ENCODE measurements at regions not wholly inside any gene's neighbourhood (a gene's known extent, or its start where the extent isn't known, plus 50 kb on each side); places are given as distances from the start of the nearest gene placed in this dataset.

GRCh38 chr16:79973320-79973719, 372.8 kb upstream of the MAF start:
- no peak overlapping the region for H2AFZ ChIP-seq (ENCODE audit: low read depth, low read length)
- FAIRE-seq (no peak), DNase-seq (ENCODE audit: low read depth, low spot score) (no peak)
- H3K4me3 ChIP-seq (replicated peaks in 1 of 3; ENCODE audit: insufficient read depth in 1 of 3, low read depth in 1 of 3, low read length in 3 of 3) = no peak overlapping the region
- no peaks in the 10 kb centered on the region for H4K20me1 ChIP-seq (replicated peaks; ENCODE audit: control insufficient read depth, extremely low read depth, insufficient read depth, low read length)
- ChIA-PET POLR2A (no interaction called here), CTCF (no interaction called here)
- no peaks in the 10 kb centered on the region for H3K4me1 ChIP-seq (ENCODE audit: control insufficient read depth, extremely low read depth, insufficient read depth, low read length)
- H3K9me1 ChIP-seq (replicated peaks; ENCODE audit: control insufficient read depth, extremely low read depth, insufficient read depth, low read length) = no peaks in the 10 kb centered on the region
- intact Hi-C loops (cut with micrococcal nuclease) (no loop called here), dilution Hi-C loops (cut with MboI; ENCODE audit: extremely low pct_ligation_motif_present, low sequenced_read_pairs) (no loop called here)
- no peak overlapping the region for H3K9ac ChIP-seq (replicated peaks; ENCODE audit: extremely low read depth, insufficient read depth, low read length)
- H3K9me3 ChIP-seq (replicated peaks; ENCODE audit: control insufficient read depth, insufficient read depth, low read length) = no peaks in the 10 kb centered on the region
- no TSS peak for BruUV-seq (replicated peaks)
- no peak for TF ChIP-seq GATA2 (IDR thresholded peaks at IDR 0.05; ENCODE audit: insufficient read depth, insufficient read length, low read depth, low read length)
- no peak overlapping the region for H3K4me2 ChIP-seq (ENCODE audit: insufficient read depth, low read length)
- no peaks in the 10 kb centered on the region for H3K36me3 ChIP-seq (ENCODE audit: control insufficient read depth in 2 of 2, extremely low read depth in 1 of 2, insufficient read depth in 2 of 2, low read length in 2 of 2)
- no peak overlapping the region for H3K27ac ChIP-seq (ENCODE audit: insufficient read depth, low read depth, low read length)
- H3K79me2 ChIP-seq (ENCODE audit: control insufficient read depth, insufficient read depth, low read length) = no peaks in the 10 kb centered on the region
- no peaks in the 10 kb centered on the region for H3K27me3 ChIP-seq (ENCODE audit: control insufficient read depth in 2 of 2, insufficient read depth in 2 of 2, low read length in 2 of 2)

DNA sequence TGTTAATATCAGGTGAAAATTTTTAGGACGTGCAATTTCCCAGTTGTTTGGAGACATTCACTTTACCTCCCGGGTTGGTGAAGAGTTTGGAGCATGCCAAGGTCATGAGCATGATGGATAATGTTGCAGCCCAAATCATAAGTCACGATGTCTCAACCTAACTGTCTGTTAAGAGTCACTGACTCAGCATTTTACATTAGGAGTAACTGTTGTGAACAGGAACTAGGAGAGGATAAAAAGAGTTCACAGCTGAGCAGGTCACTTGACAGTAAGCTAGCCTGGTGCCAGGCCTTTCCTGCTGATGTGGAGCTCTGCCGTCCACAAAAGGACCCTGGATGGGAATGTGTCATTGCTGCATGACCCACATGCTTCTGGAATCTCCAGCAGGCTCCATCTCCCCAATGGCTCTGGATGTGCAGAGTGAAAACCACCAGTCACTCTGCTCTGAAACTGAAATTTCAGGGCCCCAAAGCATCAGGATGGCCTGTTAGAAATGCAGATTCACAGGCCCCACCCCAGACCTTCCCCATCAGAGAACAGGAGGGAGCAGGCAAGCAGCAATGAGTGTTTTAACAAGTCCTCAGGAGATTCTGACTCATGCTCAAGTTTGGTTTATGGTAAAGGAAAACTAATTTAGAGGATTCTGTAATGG, 371.6 kb upstream of the MAF start:
- no peaks in the 10 kb centered on the region for H3K4me1 ChIP-seq (ENCODE audit: control insufficient read depth, extremely low read depth, insufficient read depth, low read length)
- no peak overlapping the region for H3K9ac ChIP-seq (replicated peaks; ENCODE audit: extremely low read depth, insufficient read depth, low read length)
- BruUV-seq (replicated peaks) = no TSS peak
- H3K27me3 ChIP-seq (ENCODE audit: control insufficient read depth in 2 of 2, insufficient read depth in 2 of 2, low read length in 2 of 2) = no peaks in the 10 kb centered on the region
- FAIRE-seq (no peak), DNase-seq (ENCODE audit: low read depth, low spot score) (no peak)
- no peaks in the 10 kb centered on the region for H4K20me1 ChIP-seq (replicated peaks; ENCODE audit: control insufficient read depth, extremely low read depth, insufficient read depth, low read length)
- H2AFZ ChIP-seq (ENCODE audit: low read depth, low read length) = no peak overlapping the region
- intact Hi-C loops (cut with micrococcal nuclease) = no loop called here
- CTCF ChIA-PET = no interaction called here
- H3K9me3 ChIP-seq (replicated peaks; ENCODE audit: control insufficient read depth, insufficient read depth, low read length) = no peaks in the 10 kb centered on the region
- H3K9me1 ChIP-seq (replicated peaks; ENCODE audit: control insufficient read depth, extremely low read depth, insufficient read depth, low read length) = no peaks in the 10 kb centered on the region
- POLR2A ChIA-PET = no interaction called here
- no peak for TF ChIP-seq EZH2 (IDR thresholded peaks at IDR 0.05; ENCODE audit: borderline replicate concordance, low read depth, low read length, severe bottlenecking)
- no peak overlapping the region for H3K4me2 ChIP-seq (ENCODE audit: insufficient read depth, low read length)
- H3K4me3 ChIP-seq (replicated peaks in 1 of 3; ENCODE audit: insufficient read depth in 1 of 3, low read depth in 1 of 3, low read length in 3 of 3) = no peak overlapping the region
- no peaks in the 10 kb centered on the region for H3K36me3 ChIP-seq (ENCODE audit: control insufficient read depth in 2 of 2, extremely low read depth in 1 of 2, insufficient read depth in 2 of 2, low read length in 2 of 2)
- no peaks in the 10 kb centered on the region for H3K79me2 ChIP-seq (ENCODE audit: control insufficient read depth, insufficient read depth, low read length)
- H3K27ac ChIP-seq (ENCODE audit: insufficient read depth, low read depth, low read length) = no peak overlapping the region
- dilution Hi-C loops (cut with MboI; ENCODE audit: extremely low pct_ligation_motif_present, low sequenced_read_pairs) = no loop called here

Data from endothelial cell of umbilical vein (primary cell).